ENCODE measurements at regions not wholly inside any gene's neighbourhood (a gene's known extent, or its start where the extent isn't known, plus 50 kb on each side); places are given as distances from the start of the nearest gene placed in this dataset.

DNA sequence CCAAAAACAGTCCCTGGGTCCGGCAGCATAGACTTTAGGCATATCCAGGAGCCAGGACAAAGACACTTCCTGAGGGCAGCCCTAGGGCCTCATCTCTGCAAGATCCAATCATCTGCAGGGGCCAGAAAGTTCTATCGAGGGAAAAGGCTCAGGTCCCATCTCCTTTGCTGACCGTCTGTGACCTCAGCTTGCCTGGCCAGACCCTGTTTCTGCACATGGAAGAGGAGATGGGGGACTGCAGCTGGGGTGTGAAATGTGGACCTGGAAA lies 51.0 kb upstream of the FCN1 start:
- H3K27ac ChIP-seq (ENCODE audit: low read depth in 2 of 2, low read length in 1 of 2) = no peak overlapping the region
- no peak for TF ChIP-seq MXI1 (IDR thresholded peaks at IDR 0.05; ENCODE audit: low read depth, low read length)
- DNase-seq = no peak
- H3K9me3 ChIP-seq = no peaks in the 10 kb centered on the region
- CTCF ChIA-PET = interaction anchor here (1.9 kb wide), 1 partner anchor 444 kb away, joined by 6 read pairs; no protein-coding TSS in a partner anchor
- H3F3A ChIP-seq (replicated peaks; ENCODE audit: insufficient read depth) = no peaks in the 10 kb centered on the region
- H3K36me3 ChIP-seq (replicated peaks in 1 of 2; ENCODE audit: control insufficient read depth in 1 of 2, insufficient read depth in 2 of 2, low read length in 1 of 2) = no peaks in the 10 kb centered on the region
- H2AFZ ChIP-seq (ENCODE audit: low read depth) = no peak overlapping the region
- WGBS (ENCODE audit: low lambda C conversion rate) = 77% methylated on average over 3 of the region's 3 CpGs
- no peak overlapping the region for H3K9ac ChIP-seq
- H4K20me1 ChIP-seq (ENCODE audit: insufficient read depth) = no peaks in the 10 kb centered on the region
- POLR2A ChIA-PET = no interaction called here
- H3K27me3 ChIP-seq (ENCODE audit: insufficient read depth) = no peaks in the 10 kb centered on the region
- H3K4me1 ChIP-seq (ENCODE audit: control insufficient read depth in 1 of 2, insufficient read depth in 2 of 2, low read depth in 1 of 2, low read length in 1 of 2) = peaks cover 0 to 4% of the 10 kb centered on the region in 2 experiments; a peak in 1 of 4 replicates
- H3K9me2 ChIP-seq = no peaks in the 10 kb centered on the region
- no peaks in the 10 kb centered on the region for H3K79me2 ChIP-seq (ENCODE audit: insufficient read depth)
- no peak overlapping the region for H3K4me3 ChIP-seq (ENCODE audit: low read depth in 2 of 2, low read length in 1 of 2)
- H3K4me2 ChIP-seq = no peak overlapping the region

DNA sequence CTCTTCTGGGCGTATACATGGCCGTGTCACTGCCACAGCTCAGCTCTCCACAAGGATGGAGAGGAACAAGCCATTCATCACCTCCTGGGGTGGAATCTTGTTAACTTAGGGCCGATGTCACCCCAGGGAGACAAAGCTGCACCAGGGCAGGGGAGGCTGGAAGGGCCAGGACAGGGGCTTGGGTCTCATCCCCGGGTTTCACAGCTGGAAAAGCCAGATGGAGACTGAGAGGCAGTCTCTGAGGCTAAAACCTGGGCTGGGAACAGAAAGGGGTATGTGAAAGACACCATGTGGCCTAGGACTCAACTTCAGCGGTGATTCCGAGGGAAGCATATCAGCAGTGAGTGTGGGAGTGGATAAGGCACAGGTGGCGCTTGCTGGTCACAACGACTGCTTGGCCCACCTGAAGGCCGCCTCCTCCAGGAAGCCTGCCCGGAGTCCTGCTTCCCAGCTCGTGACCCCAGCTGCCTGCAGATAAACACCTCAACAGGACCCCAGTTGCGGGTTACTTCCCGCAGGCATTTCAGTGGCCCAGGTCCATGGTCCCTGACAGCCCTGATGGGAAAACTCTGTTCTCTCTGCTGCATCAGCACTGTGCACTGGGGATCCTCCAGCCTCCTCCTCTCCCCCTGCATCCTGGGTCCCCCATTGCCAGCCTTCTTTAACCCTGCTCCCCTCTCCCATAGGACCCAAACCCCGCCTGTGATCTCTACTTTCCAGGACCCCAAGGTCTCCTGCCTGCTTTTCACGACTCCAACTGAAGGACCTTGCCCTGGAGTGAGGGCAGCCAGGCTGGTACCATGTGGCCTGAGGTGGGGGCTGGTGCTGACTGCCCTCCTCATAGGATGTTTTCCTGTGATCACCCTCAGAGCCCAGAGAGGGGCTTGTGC lies 51.7 kb upstream of the FCN1 start:
- no peak for DNase-seq
- Histone ChIP-seq H3K4me3 (ENCODE audit: low read depth in 2 of 2, low read length in 1 of 2) (no peak overlapping the region), H3K9ac (no peak overlapping the region), H3K9me2 (no peaks in the 10 kb centered on the region), H3K36me3 (replicated peaks in 1 of 2; ENCODE audit: control insufficient read depth in 1 of 2, insufficient read depth in 2 of 2, low read length in 1 of 2) (no peaks in the 10 kb centered on the region), H3K4me2 (no peak overlapping the region), H4K20me1 (ENCODE audit: insufficient read depth) (no peaks in the 10 kb centered on the region), H2AFZ (ENCODE audit: low read depth) (no peak overlapping the region), H3K79me2 (ENCODE audit: insufficient read depth) (no peaks in the 10 kb centered on the region), H3K27ac (ENCODE audit: low read depth in 2 of 2, low read length in 1 of 2) (no peak overlapping the region), H3K27me3 (ENCODE audit: insufficient read depth) (no peaks in the 10 kb centered on the region), H3K4me1 (ENCODE audit: control insufficient read depth in 1 of 2, insufficient read depth in 2 of 2, low read depth in 1 of 2, low read length in 1 of 2) (peaks cover 0 to 4% of the 10 kb centered on the region in 2 experiments; a peak in 1 of 4 replicates), H3K9me3 (no peaks in the 10 kb centered on the region), H3F3A (replicated peaks; ENCODE audit: insufficient read depth) (no peaks in the 10 kb centered on the region)
- ChIA-PET CTCF (interaction anchor here (1.9 kb wide), 1 partner anchor 444 kb away, joined by 6 read pairs; no protein-coding TSS in a partner anchor), POLR2A (no interaction called here)
- WGBS (ENCODE audit: low lambda C conversion rate) = 30% methylated on average over 7 of the region's 15 CpGs
- TF ChIP-seq TAF1 (IDR thresholded peaks at IDR 0.05; ENCODE audit: borderline replicate concordance, low read depth, low read length) = no peak
- TF ChIP-seq TCF12 (IDR thresholded peaks at IDR 0.05) = no peak
- TF ChIP-seq, protein P1, sequence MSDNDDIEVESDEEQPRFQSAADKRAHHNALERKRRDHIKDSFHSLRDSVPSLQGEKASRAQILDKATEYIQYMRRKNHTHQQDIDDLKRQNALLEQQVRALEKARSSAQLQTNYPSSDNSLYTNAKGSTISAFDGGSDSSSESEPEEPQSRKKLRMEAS (IDR thresholded peaks at IDR 0.05; ENCODE audit: low read depth) = no peak
- no peak for TF ChIP-seq CHD2 (IDR thresholded peaks at IDR 0.05; ENCODE audit: low read length, partially characterized antibody)
- TF ChIP-seq, protein P2, sequence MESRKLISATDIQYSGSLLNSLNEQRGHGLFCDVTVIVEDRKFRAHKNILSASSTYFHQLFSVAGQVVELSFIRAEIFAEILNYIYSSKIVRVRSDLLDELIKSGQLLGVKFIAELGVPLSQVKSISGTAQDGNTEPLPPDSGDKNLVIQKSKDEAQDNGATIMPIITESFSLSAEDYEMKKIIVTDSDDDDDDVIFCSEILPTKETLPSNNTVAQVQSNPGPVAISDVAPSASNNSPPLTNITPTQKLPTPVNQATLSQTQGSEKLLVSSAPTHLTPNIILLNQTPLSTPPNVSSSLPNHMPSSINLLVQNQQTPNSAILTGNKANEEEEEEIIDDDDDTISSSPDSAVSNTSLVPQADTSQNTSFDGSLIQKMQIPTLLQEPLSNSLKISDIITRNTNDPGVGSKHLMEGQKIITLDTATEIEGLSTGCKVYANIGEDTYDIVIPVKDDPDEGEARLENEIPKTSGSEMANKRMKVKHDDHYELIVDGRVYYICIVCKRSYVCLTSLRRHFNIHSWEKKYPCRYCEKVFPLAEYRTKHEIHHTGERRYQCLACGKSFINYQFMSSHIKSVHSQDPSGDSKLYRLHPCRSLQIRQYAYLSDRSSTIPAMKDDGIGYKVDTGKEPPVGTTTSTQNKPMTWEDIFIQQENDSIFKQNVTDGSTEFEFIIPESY (IDR thresholded peaks at IDR 0.05; ENCODE audit: borderline replicate concordance, low read depth) = no peak
- TF ChIP-seq FOXJ3 (CRISPR knock-in tag; IDR thresholded peaks at IDR 0.05) = no peak
- TF ChIP-seq, protein P3, sequence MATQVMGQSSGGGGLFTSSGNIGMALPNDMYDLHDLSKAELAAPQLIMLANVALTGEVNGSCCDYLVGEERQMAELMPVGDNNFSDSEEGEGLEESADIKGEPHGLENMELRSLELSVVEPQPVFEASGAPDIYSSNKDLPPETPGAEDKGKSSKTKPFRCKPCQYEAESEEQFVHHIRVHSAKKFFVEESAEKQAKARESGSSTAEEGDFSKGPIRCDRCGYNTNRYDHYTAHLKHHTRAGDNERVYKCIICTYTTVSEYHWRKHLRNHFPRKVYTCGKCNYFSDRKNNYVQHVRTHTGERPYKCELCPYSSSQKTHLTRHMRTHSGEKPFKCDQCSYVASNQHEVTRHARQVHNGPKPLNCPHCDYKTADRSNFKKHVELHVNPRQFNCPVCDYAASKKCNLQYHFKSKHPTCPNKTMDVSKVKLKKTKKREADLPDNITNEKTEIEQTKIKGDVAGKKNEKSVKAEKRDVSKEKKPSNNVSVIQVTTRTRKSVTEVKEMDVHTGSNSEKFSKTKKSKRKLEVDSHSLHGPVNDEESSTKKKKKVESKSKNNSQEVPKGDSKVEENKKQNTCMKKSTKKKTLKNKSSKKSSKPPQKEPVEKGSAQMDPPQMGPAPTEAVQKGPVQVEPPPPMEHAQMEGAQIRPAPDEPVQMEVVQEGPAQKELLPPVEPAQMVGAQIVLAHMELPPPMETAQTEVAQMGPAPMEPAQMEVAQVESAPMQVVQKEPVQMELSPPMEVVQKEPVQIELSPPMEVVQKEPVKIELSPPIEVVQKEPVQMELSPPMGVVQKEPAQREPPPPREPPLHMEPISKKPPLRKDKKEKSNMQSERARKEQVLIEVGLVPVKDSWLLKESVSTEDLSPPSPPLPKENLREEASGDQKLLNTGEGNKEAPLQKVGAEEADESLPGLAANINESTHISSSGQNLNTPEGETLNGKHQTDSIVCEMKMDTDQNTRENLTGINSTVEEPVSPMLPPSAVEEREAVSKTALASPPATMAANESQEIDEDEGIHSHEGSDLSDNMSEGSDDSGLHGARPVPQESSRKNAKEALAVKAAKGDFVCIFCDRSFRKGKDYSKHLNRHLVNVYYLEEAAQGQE (IDR thresholded peaks at IDR 0.05; ENCODE audit: low read depth, low read length) = no peak
- no peak for TF ChIP-seq NRF1 (IDR thresholded peaks at IDR 0.05; ENCODE audit: low read depth, low read length)
- no peak for TF ChIP-seq EP300 (IDR thresholded peaks at IDR 0.05; ENCODE audit: borderline replicate concordance in 1 of 2, low read depth in 1 of 2, low read length in 1 of 2)
- no peak for TF ChIP-seq FOSL2 (IDR thresholded peaks at IDR 0.05; ENCODE audit: borderline replicate concordance, low read depth)
- TF ChIP-seq, protein P4, sequence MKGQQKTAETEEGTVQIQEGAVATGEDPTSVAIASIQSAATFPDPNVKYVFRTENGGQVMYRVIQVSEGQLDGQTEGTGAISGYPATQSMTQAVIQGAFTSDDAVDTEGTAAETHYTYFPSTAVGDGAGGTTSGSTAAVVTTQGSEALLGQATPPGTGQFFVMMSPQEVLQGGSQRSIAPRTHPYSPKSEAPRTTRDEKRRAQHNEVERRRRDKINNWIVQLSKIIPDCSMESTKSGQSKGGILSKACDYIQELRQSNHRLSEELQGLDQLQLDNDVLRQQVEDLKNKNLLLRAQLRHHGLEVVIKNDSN (IDR thresholded peaks at IDR 0.05; ENCODE audit: borderline replicate concordance, low read depth) = no peak
- TF ChIP-seq RFX5 (IDR thresholded peaks at IDR 0.05; ENCODE audit: low read length) = no peak
- TF ChIP-seq GABPA (IDR thresholded peaks at IDR 0.05; ENCODE audit: low read depth) = no peak
- TF ChIP-seq NFIC (IDR thresholded peaks at IDR 0.05; ENCODE audit: borderline replicate concordance) = no peak
- TF ChIP-seq GATA2 (CRISPR knock-in tag; IDR thresholded peaks at IDR 0.05) = no peak
